GM21737 (cell line): ENCODE measurements at regions not wholly inside any gene's neighbourhood (a gene's known extent, or its start where the extent isn't known, plus 50 kb on each side); places are given as distances from the start of the nearest gene placed in this dataset.

Experiments
- ATAC-seq: cut with Tn5 transposase; IDR thresholded peaks from one replicate; pipeline ENCODE4 v1.9.1; 2021; ENCODE audit warnings: mild to moderate bottlenecking, moderate library complexity; ENCODE audit not compliant: unreplicated experiment

- ATAC-seq, result peak; percentile 33
These were observed 57.6 kb upstream of the BOLA1 start for GRCh38 chr1:149841597-149842238.

GRCh38 chr1:149842458-149843064 is 56.8 kb upstream of the BOLA1 start:
- ATAC-seq, result peak; percentile 45

GRCh38 chr1:149843431-149844041 is 55.8 kb upstream of the BOLA1 start:
- ATAC-seq, result no peak

GRCh38 chr1:149844101-149844500 is 55.3 kb upstream of the BOLA1 start:
- no peak for ATAC-seq

- ATAC-seq, result no peak
These were observed 54.6 kb upstream of the BOLA1 start for GRCh38 chr1:149844650-149845255.

- no peak for ATAC-seq
These were observed 54.0 kb upstream of the BOLA1 start for GRCh38 chr1:149845416-149845815.

GRCh38 chr1:149846042-149846441 is 53.3 kb upstream of the BOLA1 start:
- no peak for ATAC-seq

GRCh38 chr1:149846593-149847466 is 52.5 kb upstream of the BOLA1 start:
- no peak for ATAC-seq

- no peak for ATAC-seq
These were observed 50.8 kb upstream of the BOLA1 start for GRCh38 chr1:149848340-149849110.

- no peak for ATAC-seq
These were observed 50.0 kb upstream of the BOLA1 start for GRCh38 chr1:149849111-149849946.
